Neuronal stem cell (in vitro differentiated cells): ENCODE measurements at regions not wholly inside any gene's neighbourhood (a gene's known extent, or its start where the extent isn't known, plus 50 kb on each side); places are given as distances from the start of the nearest gene placed in this dataset.

ENCODE experiments used
- DNase-seq: peaks from one replicate; pipeline ENCODE4 v3.0.0-alpha.2; 2013; ENCODE audit warnings: low spot score
- H2AFZ ChIP-seq: one replicate; pipeline ENCODE4 v1.6.1; 2013; ENCODE audit warnings: mild to moderate bottlenecking, low read length, inconsistent platforms
- H2AK5ac ChIP-seq: 2 replicates; pipeline ENCODE4 v1.6.1; 2013; ENCODE audit warnings: low read depth, mild to moderate bottlenecking, inconsistent platforms, low read length, moderate library complexity, mixed read lengths
- H2BK120ac ChIP-seq: 2 replicates; pipeline ENCODE4 v1.6.1; 2013; ENCODE audit warnings: low read depth, mild to moderate bottlenecking, inconsistent platforms, low read length, moderate library complexity, mixed read lengths
- H2BK12ac ChIP-seq: one replicate; pipeline ENCODE4 v1.6.1; 2013; ENCODE audit warnings: low read length, inconsistent platforms
- H2BK15ac ChIP-seq: 2 replicates; pipeline ENCODE4 v1.6.1; 2013; ENCODE audit warnings: mild to moderate bottlenecking, low read length, inconsistent platforms, mixed read lengths
- H2BK5ac ChIP-seq: one replicate; pipeline ENCODE4 v1.6.1; 2013; ENCODE audit warnings: inconsistent platforms, mild to moderate bottlenecking, low read length, moderate library complexity
- H3K14ac ChIP-seq: one replicate; pipeline ENCODE4 v1.6.1; 2013; ENCODE audit warnings: low read length, inconsistent platforms
- H3K18ac ChIP-seq: 2 replicates; pipeline ENCODE4 v1.6.1; 2013; ENCODE audit warnings: low read length, inconsistent platforms
- H3K23ac ChIP-seq: 2 replicates; pipeline ENCODE4 v1.6.1; 2013; ENCODE audit warnings: low read depth, mild to moderate bottlenecking, mixed read lengths, low read length, inconsistent platforms; ENCODE audit not compliant: poor library complexity
- H3K27ac ChIP-seq: replicated peaks from 3 replicates; pipeline ENCODE4 v1.5.1; 2013; ENCODE audit warnings: low read length, inconsistent platforms
- H3K27me3 ChIP-seq, 3 experiments: 2 replicates each; pipeline ENCODE4 v1.6.1; 2013; ENCODE audit warnings: low read length in 3 of 3, mild to moderate bottlenecking in 2 of 3, inconsistent platforms in 1 of 3, low read depth in 1 of 3, mixed read lengths in 1 of 3, moderate library complexity in 1 of 3; ENCODE audit not compliant: control insufficient read depth in 3 of 3, insufficient read depth in 3 of 3
- H3K36me3 ChIP-seq, 2 donors: replicated peaks in 1 of 2; 2 replicates each; pipeline ENCODE4 v1.6.1; 2013; ENCODE audit warnings: low read length in 2 of 2; ENCODE audit not compliant: control insufficient read depth in 2 of 2, insufficient read depth in 2 of 2
- H3K4ac ChIP-seq: 2 replicates; pipeline ENCODE4 v1.6.1; 2013; ENCODE audit warnings: inconsistent platforms, mild to moderate bottlenecking, low read length, moderate library complexity
- H3K4me1 ChIP-seq, 2 donors: 1 replicate in 1 of 2; 2 replicates in 1 of 2; pipeline ENCODE4 v1.6.1; 2013; ENCODE audit warnings: low read length in 2 of 2, low read depth in 1 of 2; ENCODE audit not compliant: control insufficient read depth in 2 of 2, insufficient read depth in 1 of 2
- H3K4me2 ChIP-seq: one replicate; pipeline ENCODE4 v1.6.1; 2013; ENCODE audit warnings: mild to moderate bottlenecking, low read length, inconsistent platforms; ENCODE audit not compliant: insufficient read depth, poor library complexity, severe bottlenecking
- H3K4me3 ChIP-seq, 2 donors: 2 replicates each; pipeline ENCODE4 v1.5.1; 2013; ENCODE audit warnings: low read length in 2 of 2, mild to moderate bottlenecking in 2 of 2, inconsistent platforms in 1 of 2, moderate library complexity in 1 of 2
- H3K79me1 ChIP-seq: one replicate; pipeline ENCODE4 v1.6.1; 2013; ENCODE audit warnings: low read depth, mild to moderate bottlenecking, inconsistent platforms, low read length, moderate library complexity
- H3K9ac ChIP-seq: one replicate; pipeline ENCODE4 v1.6.1; 2013; ENCODE audit warnings: mild to moderate bottlenecking, low read depth, low read length, inconsistent platforms; ENCODE audit not compliant: poor library complexity
- H3K9me3 ChIP-seq, 2 donors: replicated peaks in 1 of 2; 2 replicates each; pipeline versions ENCODE3 to v1.6.1; 2013; ENCODE audit warnings: low read length in 2 of 2, mild to moderate bottlenecking in 2 of 2, inconsistent platforms in 1 of 2, low read depth in 1 of 2, mixed read lengths in 1 of 2, moderate library complexity in 1 of 2; ENCODE audit not compliant: control insufficient read depth in 2 of 2, insufficient read depth in 1 of 2
- H4K8ac ChIP-seq: one replicate; pipeline ENCODE4 v1.6.1; 2013; ENCODE audit warnings: low read depth, mild to moderate bottlenecking, inconsistent platforms, low read length, moderate library complexity
- H4K91ac ChIP-seq: one replicate; pipeline ENCODE4 v1.6.1; 2013; ENCODE audit warnings: low read length, low read depth, mild to moderate bottlenecking, inconsistent platforms; ENCODE audit not compliant: poor library complexity
- WGBS, 2 donors: extraction: QIAGEN DNeasy Blood & Tissue Kit; methylation state at CpG; one replicate each; pipeline ENCODE4 v1.1.7; 2013; ENCODE audit warnings: missing lambda C conversion rate in 2 of 2, mixed read lengths in 1 of 2; ENCODE audit not compliant: insufficient read length in 2 of 2, insufficient replicate concordance in 1 of 2; ENCODE audit errors: extremely low coverage in 2 of 2; 5-methylcytosine and 5-hydroxymethylcytosine counted together

- Histone ChIP-seq H2AFZ (no peak overlapping the region), H3K4me3 (no peak overlapping the region), H3K9ac (no peak overlapping the region), H2AK5ac (no peak overlapping the region), H3K36me3 (no peaks in the 10 kb centered on the region), H3K4me1 (no peaks in the 10 kb centered on the region), H3K79me1 (no peaks in the 10 kb centered on the region), H3K14ac (no peak overlapping the region), H2BK120ac (no peak overlapping the region), H4K8ac (no peak overlapping the region), H3K4me2 (no peak overlapping the region), H3K23ac (no peak overlapping the region), H3K27ac (no peak overlapping the region), H2BK12ac (no peak overlapping the region), H3K9me3 (no peaks in the 10 kb centered on the region), H2BK5ac (no peak overlapping the region), H2BK15ac (no peak overlapping the region), H4K91ac (no peak overlapping the region), H3K18ac (no peak overlapping the region), H3K4ac (no peak overlapping the region), H3K27me3 (no peaks in the 10 kb centered on the region)
- no CpG with 5 or more reads among the region's 4 CpGs for WGBS, 2 donors
- no peak for DNase-seq
Observed at GRCh38 chr3:151935446-151935845, 62.0 kb downstream of the SUCNR1 start.

GRCh38 chr3:151940481-151940880 lies 67.0 kb downstream of the SUCNR1 start:
- Histone ChIP-seq H2BK5ac (no peak overlapping the region), H3K9ac (no peak overlapping the region), H3K4ac (no peak overlapping the region), H3K4me2 (no peak overlapping the region), H4K8ac (no peak overlapping the region), H3K4me1 (no peaks in the 10 kb centered on the region), H2BK120ac (no peak overlapping the region), H2BK15ac (no peak overlapping the region), H3K27me3 (no peaks in the 10 kb centered on the region), H3K14ac (no peak overlapping the region), H4K91ac (no peak overlapping the region), H3K9me3 (no peaks in the 10 kb centered on the region), H2BK12ac (no peak overlapping the region), H3K4me3 (no peak overlapping the region), H3K36me3 (no peaks in the 10 kb centered on the region), H3K27ac (no peak overlapping the region), H2AFZ (no peak overlapping the region), H3K23ac (no peak overlapping the region), H3K79me1 (no peaks in the 10 kb centered on the region), H2AK5ac (no peak overlapping the region), H3K18ac (no peak overlapping the region)
- no CpG with 5 or more reads among the region's 2 CpGs for WGBS, 2 donors
- no peak for DNase-seq

- Histone ChIP-seq H4K8ac (no peak overlapping the region), H3K4me2 (no peak overlapping the region), H3K36me3 (no peaks in the 10 kb centered on the region), H3K27me3 (no peaks in the 10 kb centered on the region), H3K14ac (no peak overlapping the region), H2BK15ac (no peak overlapping the region), H3K4ac (no peak overlapping the region), H3K27ac (no peak overlapping the region), H3K4me1 (no peaks in the 10 kb centered on the region), H2BK5ac (no peak overlapping the region), H3K18ac (no peak overlapping the region), H2AK5ac (no peak overlapping the region), H2BK12ac (no peak overlapping the region), H4K91ac (no peak overlapping the region), H3K9ac (no peak overlapping the region), H2BK120ac (no peak overlapping the region), H3K23ac (no peak overlapping the region), H3K79me1 (no peaks in the 10 kb centered on the region), H2AFZ (no peak overlapping the region), H3K9me3 (no peaks in the 10 kb centered on the region), H3K4me3 (no peak overlapping the region)
- WGBS, 2 donors: no CpG with 5 or more reads among the region's 1 CpG
- DNase-seq: no peak
Observed at GRCh38 chr3:151943539-151943938, 70.1 kb downstream of the SUCNR1 start.

GRCh38 chr3:151944356-151944755 lies 70.9 kb downstream of the SUCNR1 start:
- Histone ChIP-seq H2BK12ac (no peak overlapping the region), H2BK120ac (no peak overlapping the region), H4K91ac (no peak overlapping the region), H2BK5ac (no peak overlapping the region), H2BK15ac (no peak overlapping the region), H2AFZ (no peak overlapping the region), H3K27me3 (no peaks in the 10 kb centered on the region), H3K4me1 (no peaks in the 10 kb centered on the region), H3K4ac (no peak overlapping the region), H3K36me3 (no peaks in the 10 kb centered on the region), H3K4me3 (no peak overlapping the region), H4K8ac (no peak overlapping the region), H3K4me2 (no peak overlapping the region), H3K18ac (no peak overlapping the region), H3K79me1 (no peaks in the 10 kb centered on the region), H3K9ac (no peak overlapping the region), H3K27ac (no peak overlapping the region), H2AK5ac (no peak overlapping the region), H3K9me3 (no peaks in the 10 kb centered on the region), H3K14ac (no peak overlapping the region), H3K23ac (no peak overlapping the region)
- DNase-seq: no peak
